ENCODE measurements at regions not wholly inside any gene's neighbourhood (a gene's known extent, or its start where the extent isn't known, plus 50 kb on each side); places are given as distances from the start of the nearest gene placed in this dataset.

GRCh38 chr20:12823734-12824133, 185.0 kb upstream of the SPTLC3 start:
- no peaks in the 10 kb centered on the region for H3K9me2 ChIP-seq (replicated peaks; ENCODE audit: insufficient read depth)
- no peaks in the 10 kb centered on the region for H3K79me2 ChIP-seq
- no peak overlapping the region for H3K27ac ChIP-seq
- H2AFZ ChIP-seq, result no peak overlapping the region
- no peaks in the 10 kb centered on the region for H3K27me3 ChIP-seq
- H3K4me3 ChIP-seq, result no peak overlapping the region
- DNase-seq (ENCODE audit: low spot score), result no peak
- no peaks in the 10 kb centered on the region for H3K9me3 ChIP-seq (ENCODE audit: low read depth)
- WGBS (ENCODE audit: low lambda C conversion rate, missing lambda C conversion rate), result 95% methylated on average over 3 of the region's 3 CpGs
- TF ChIP-seq EZH2 (IDR thresholded peaks at IDR 0.05; ENCODE audit: borderline replicate concordance) (no peak), CTCF (IDR thresholded peaks at IDR 0.05; ENCODE audit: poor library complexity) (no peak), EZH2phosphoT487 (IDR thresholded peaks at IDR 0.05; ENCODE audit: low read depth, severe bottlenecking, unreplicated experiment) (no peak)
- no peaks in the 10 kb centered on the region for H4K20me1 ChIP-seq (ENCODE audit: insufficient read depth, poor library complexity, severe bottlenecking)
- H3K36me3 ChIP-seq (replicated peaks; ENCODE audit: insufficient read depth, low read depth), result no peaks in the 10 kb centered on the region
- H3K4me1 ChIP-seq (ENCODE audit: insufficient read depth), result peaks cover 13% of the 10 kb centered on the region
- no peak overlapping the region for H3K4me2 ChIP-seq

GRCh38 chr20:12824328-12825225, 184.2 kb upstream of the SPTLC3 start:
- H3K9me2 ChIP-seq (replicated peaks; ENCODE audit: insufficient read depth), result no peaks in the 10 kb centered on the region
- no peaks in the 10 kb centered on the region for H3K36me3 ChIP-seq (replicated peaks; ENCODE audit: insufficient read depth, low read depth)
- H3K4me3 ChIP-seq, result no peak overlapping the region
- peak overlapping the region; percentile 53 for H3K4me2 ChIP-seq
- no peak for TF ChIP-seq EZH2phosphoT487 (IDR thresholded peaks at IDR 0.05; ENCODE audit: low read depth, severe bottlenecking, unreplicated experiment)
- TF ChIP-seq EZH2 (IDR thresholded peaks at IDR 0.05; ENCODE audit: borderline replicate concordance), result no peak
- TF ChIP-seq CTCF (IDR thresholded peaks at IDR 0.05; ENCODE audit: poor library complexity), result no peak
- no peaks in the 10 kb centered on the region for H3K9me3 ChIP-seq (ENCODE audit: low read depth)
- 37% methylated on average over 6 of the region's 6 CpGs for WGBS (ENCODE audit: low lambda C conversion rate, missing lambda C conversion rate)
- peaks cover 13% of the 10 kb centered on the region for H3K4me1 ChIP-seq (ENCODE audit: insufficient read depth)
- H4K20me1 ChIP-seq (ENCODE audit: insufficient read depth, poor library complexity, severe bottlenecking), result no peaks in the 10 kb centered on the region
- H3K79me2 ChIP-seq, result no peaks in the 10 kb centered on the region
- H3K27me3 ChIP-seq, result no peaks in the 10 kb centered on the region
- DNase-seq (ENCODE audit: low spot score), result no peak
- peak overlapping the region; percentile 52 for H3K27ac ChIP-seq
- H2AFZ ChIP-seq, result no peak overlapping the region

- no peaks in the 10 kb centered on the region for H3K79me2 ChIP-seq
- H2AFZ ChIP-seq, result no peak overlapping the region
- TF ChIP-seq EZH2 (IDR thresholded peaks at IDR 0.05; ENCODE audit: borderline replicate concordance) (no peak), EZH2phosphoT487 (IDR thresholded peaks at IDR 0.05; ENCODE audit: low read depth, severe bottlenecking, unreplicated experiment) (no peak), CTCF (IDR thresholded peaks at IDR 0.05; ENCODE audit: poor library complexity) (no peak)
- WGBS (ENCODE audit: low lambda C conversion rate, missing lambda C conversion rate), result 80% methylated on average over 6 of the region's 6 CpGs
- no peaks in the 10 kb centered on the region for H3K9me2 ChIP-seq (replicated peaks; ENCODE audit: insufficient read depth)
- H3K27me3 ChIP-seq, result no peaks in the 10 kb centered on the region
- no peak overlapping the region for H3K4me3 ChIP-seq
- H3K4me1 ChIP-seq (ENCODE audit: insufficient read depth), result peaks cover 13% of the 10 kb centered on the region
- no peaks in the 10 kb centered on the region for H3K9me3 ChIP-seq (ENCODE audit: low read depth)
- H4K20me1 ChIP-seq (ENCODE audit: insufficient read depth, poor library complexity, severe bottlenecking), result no peaks in the 10 kb centered on the region
- H3K4me2 ChIP-seq, result peak overlapping the region; percentile 53
- peak overlapping the region; percentile 52 for H3K27ac ChIP-seq
- DNase-seq (ENCODE audit: low spot score), result no peak
- no peaks in the 10 kb centered on the region for H3K36me3 ChIP-seq (replicated peaks; ENCODE audit: insufficient read depth, low read depth)
These were observed 183.6 kb upstream of the SPTLC3 start for GRCh38 chr20:12825226-12825595.

All from hepatocyte (in vitro differentiated cells).